ENCODE measurements at regions not wholly inside any gene's neighbourhood (a gene's known extent, or its start where the extent isn't known, plus 50 kb on each side); places are given as distances from the start of the nearest gene placed in this dataset.
"Not testable (repeated sequence)": the region's sequence is repeated elsewhere in the genome, so short reads cannot be mapped to it uniquely, and the experiment has no call there.

DNA sequence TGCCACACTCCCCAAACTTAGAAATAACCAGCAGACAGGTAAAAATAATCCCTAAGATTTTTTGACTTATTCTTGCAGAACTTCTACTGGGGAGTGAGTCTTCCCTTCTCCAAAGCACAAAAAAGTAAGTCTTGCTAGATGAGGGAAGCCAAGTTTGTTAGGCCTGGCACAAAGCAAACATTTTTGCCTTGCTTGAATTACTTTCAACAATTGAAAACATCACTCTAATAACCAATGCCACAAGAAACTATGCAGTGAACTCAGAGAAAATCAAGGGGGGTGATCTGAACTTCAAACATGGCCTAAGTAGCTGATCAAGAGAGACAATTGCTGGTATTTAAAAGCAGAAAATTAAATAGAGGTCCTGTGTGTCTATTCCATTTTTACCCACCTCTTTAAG, 123.6 kb upstream of the SLC1A3 start:
- DNase-seq: no peak

DNA sequence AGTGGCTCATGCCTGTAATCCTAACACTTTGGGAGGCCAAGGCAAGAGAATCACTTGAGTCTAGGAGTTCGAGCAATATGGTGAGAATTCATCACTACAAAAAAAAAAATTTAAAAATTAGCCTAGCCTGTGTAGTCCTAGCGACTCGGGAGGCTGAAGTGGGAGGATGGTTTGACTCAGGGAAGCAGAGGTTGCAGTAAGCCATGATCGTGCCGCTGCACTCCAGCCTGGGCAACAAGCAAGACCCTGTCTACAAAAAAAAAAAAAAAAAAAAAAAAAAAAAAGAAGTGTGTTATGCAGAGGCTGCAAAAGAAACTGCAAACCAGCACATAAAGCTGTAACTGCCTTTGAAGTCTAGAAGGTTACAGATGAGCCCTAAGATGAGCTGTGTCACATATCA, 116.9 kb upstream of the SLC1A3 start:
- no peak for DNase-seq

DNA sequence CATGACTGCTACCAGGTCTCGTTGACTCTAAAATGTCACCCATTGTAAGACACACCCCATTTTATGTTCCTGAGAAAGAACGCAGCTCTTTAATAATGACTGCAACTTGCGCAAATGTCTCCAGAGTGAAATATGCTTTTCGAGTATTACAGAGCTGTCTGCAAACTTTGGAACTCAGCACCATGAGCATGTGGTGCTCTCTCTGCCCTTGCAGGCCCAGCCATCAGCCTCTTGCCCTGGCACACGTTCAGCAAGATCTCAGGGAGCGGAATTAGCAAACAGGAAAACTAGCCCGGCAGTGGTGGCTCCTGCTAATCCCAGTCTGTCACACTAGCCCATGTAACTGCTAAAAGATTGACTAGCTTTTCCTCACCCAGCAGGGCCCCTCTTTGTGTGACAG, 114.5 kb upstream of the SLC1A3 start:
- no peak for DNase-seq

DNA sequence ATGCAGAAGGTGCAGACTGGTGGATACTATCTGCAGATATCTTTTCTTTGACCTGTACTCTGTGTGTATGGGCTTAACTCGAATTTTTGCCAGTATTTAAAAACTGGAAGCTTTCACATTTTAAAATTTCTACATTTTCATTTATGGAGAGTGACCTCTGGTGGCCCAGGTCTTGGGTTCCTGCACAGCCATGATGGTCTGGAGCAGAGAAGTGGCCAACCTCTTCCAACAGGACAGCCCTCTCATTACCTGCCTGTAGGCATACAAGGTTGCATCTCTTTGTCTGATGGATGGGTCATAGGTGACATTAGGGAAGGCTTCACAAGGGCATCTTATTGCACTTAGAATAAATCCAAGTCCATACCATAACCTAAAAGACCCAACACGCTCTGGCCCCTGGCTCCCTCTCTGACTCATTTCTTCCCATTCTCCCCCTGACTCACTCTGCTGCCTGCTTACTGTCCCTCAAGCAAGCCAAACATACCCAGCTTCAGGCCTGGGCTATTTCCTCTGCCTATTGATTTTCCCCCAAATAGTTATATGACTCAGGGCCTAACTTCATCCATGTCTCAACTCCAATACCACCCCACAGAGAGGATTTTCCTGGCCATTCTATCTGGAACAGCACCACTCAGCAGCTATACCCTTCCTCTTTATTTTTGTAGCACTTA, 113.3 kb upstream of the SLC1A3 start:
- DNase-seq: no peak

DNA sequence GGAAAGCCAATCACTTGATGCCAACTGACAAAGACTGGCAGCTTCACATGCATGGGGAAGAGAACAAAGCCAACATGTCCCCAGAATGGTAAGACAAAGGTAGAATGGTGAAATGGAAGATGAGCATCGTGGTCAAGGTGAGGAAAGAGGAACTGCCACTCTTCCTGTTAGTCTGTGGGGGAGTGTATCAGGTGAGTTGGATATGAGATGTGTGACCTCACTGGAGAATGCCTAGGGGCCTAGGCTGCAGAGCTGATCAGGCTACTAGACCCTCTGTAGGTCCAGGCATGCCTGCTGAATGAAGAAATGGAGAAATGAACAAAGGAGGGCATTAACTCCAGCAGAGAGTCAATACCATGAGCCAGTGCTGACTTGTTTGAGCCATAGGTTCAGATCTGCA, 112.4 kb upstream of the SLC1A3 start:
- DNase-seq: no peak

DNA sequence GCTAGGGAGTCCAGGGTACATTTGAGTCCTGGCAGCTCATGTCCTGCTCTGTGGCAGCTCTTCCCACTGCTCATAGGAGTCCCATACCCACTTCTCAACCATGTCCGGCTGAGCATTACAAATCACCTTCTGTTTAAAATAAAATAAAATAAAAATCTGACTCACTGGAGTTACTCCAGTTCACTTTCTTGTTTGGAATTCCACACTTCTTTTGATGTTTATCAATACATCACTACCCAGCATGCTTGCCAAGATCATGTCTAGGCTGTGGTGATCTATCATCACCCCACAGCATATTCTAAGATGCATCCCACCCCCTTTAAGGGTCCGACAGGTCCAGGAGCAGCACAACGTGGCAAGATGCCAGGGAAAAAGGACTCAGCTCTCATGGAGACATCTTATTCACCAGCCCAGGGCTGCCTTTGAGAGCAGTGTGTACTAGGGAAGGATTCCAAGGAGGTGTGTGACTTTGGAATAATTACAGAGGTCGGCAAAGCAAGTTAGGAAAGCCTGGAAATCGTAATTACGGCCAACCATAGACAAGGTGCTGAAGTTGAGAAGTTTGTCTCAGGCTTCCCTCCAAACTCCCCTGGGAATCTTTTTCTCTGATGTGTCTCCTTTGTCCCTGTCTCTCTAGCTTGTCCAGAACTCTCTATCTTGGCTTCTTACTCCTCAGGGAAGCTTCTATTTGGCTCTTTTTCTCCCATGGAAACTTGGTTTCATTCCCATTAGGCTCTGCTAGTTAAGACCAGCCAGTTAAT, 111.4 kb upstream of the SLC1A3 start:
- DNase-seq: no peak

DNA sequence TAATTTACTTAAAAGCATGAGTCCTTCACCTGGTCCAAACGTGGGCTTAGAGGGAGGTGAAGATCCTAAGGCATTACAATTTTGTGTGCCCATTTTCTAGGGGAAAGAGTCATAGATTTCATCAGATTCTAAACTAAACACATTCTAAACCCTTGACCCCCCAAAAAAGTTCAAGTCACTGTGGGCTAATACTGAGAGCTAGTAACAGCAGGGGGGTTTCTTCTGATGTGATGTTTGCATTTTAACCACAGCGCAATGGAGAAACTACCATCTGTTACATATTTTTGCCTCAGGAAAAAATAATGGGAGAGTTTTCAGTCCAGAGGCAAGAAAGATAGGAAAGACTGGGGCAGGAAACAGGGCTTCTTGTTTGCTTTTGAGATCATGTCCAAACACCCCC, 110.8 kb upstream of the SLC1A3 start:
- DNase-seq: no peak

DNA sequence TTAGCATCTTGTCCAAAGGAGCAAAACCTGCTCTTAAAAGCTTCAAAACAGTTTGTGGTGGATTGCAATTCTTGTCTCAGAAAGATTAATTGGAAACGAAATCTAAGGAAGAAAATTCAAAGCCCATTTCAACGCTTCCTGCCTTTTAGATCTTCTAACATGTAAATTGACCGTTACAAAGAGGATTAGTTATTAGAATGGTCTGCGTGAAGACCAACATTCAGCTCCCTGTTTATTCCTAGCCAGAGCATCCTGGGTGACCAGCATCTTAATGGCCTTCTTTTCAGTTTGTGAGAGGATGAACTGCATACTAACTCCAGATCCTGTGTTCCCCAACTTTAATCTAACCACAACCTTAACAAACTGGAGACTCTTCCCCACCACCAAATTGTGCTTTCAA, 109.9 kb upstream of the SLC1A3 start:
- DNase-seq: no peak

DNA sequence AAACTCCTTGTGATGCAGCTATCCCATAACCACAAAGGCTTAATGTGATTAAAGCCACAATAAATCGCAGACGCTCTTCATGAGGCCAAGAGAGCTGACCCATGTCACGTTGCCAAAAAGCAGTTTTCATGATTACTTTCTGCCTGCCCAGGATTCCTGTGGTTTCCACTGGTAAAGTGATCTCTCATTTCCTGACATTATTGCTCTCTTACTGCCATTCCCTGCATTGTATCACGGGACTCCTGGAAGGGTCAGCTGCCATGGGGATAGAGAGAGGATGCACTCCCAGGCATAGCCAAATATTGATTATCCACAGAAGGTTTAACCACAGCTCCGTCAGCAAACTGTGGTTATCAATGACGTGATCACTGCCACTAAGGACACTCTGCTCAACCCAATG, 103.8 kb upstream of the SLC1A3 start:
- no peak for DNase-seq

DNA sequence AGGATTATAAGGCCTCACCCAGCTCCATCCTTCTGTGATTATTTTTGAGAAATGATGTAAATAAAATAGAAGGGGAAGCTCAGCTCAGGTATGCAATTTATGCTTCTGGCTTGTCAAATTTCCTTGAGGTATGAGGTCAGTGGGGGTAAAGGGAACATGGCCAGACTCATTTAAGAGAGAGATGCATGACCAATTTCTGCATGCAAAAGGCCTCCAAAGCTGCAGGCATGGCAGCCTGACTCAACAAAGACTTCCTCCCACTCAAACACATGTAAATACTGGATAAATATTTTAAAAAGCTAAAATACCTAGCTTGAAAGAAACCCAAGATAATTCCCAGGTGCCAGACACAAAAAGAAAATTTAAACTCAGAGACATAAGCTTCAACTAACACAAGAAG, 101.4 kb upstream of the SLC1A3 start:
- DNase-seq: no peak

DNA sequence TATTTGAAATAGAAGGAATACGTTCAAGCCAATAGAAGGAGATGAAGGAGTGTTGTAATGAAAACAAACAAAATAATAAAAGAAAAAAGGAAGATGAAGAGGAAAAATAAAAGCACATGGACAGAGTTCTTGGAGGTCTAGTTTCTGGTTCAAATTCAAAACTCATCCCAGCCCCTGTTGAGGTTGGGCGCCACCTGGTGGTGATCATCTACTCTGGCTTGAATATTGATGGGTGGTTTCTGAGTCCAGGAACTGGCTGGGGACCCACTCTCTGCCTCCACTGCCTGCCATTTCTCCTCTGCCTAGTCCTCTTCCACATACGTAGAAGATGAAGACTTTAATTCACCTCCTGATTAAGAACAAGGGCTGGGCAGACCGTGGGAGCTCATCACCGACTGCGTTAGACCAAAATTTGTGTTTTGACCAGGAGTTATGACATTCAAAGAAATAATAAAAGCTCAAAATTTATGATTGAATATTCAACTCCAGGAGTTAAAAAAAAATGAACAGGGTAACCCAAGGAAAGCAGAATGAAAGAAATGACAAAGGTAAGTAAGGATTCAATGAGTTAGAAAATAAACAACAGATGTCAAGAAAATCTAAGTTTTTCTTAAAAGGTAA, 99.0 kb upstream of the SLC1A3 start:
- DNase-seq: peak; percentile 59

DNA sequence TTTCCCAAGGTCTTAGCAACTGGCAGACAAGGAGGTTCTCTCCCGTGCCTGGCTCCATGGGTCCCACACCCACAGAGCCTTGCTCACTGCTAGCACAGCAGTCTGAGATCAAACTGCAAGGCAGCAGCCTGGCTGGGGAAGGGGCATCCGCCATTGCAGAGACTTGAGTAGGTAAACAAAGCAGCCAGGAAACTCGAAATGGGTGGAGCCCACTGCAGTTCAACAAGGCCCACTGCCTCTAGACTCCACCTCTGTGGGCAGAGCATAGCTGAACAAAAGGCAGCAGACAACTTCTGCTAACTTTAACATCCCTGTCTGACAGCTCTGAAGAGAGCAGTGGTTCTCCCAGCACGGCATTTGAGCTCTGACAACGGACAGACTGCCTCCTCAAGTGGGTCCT, 98.1 kb upstream of the SLC1A3 start:
- DNase-seq: not testable (repeated sequence)

DNA sequence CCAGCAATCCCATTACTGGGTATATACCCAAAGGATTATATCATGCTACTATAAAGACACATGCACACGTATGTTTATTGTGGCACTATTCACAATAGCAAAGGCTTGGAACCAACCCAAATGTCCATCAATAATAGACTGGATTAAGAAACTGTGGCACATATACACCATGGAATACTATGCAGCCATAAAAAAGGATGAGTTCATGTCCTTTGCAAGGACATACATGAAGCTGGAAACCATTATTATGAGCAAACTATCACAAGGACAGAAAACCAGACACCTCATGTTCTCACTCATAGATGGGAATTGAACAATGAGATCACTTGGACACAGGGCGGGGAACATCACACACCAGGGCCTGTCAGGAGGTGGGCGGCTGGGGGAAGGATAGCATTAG, 92.8 kb upstream of the SLC1A3 start:
- DNase-seq: not testable (repeated sequence)

DNA sequence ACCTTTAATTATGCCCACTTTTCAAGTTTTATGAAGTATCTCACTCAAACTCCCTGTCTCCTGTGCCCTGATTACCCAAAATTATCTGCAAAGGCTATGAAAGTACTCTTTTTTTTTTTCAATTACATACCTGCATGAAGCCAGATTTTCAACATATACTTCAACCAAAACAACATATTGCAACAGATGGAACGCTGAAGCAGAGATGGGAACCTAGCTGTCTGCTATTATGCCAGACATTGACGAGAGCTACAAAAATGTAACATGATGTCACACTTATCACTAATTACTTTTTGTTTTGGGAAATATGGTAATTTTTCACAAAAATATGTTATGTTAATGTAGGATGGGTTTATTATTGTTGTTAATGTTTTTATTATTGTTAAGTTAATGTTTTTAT, 86.5 kb upstream of the SLC1A3 start:
- no peak for DNase-seq

DNA sequence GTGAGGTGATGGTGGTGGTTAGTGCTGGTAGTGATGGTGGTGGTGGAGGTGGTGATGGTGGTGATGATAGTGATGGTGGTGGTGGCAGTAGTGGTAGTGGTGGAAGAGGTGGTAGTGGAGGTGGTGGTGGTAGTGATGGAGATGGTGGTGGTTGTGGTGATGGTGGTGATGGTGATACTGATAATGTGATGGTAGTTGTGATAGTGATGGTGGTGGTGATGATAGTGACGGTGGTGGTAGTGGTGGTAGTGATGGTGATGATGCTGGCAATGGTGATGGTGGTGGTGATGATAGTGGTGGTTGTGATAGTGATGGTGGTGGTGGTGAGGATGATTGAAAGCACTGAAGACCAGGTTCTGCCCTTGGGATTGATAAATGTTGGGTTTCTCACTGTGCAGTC, 85.2 kb upstream of the SLC1A3 start:
- DNase-seq: no peak

DNA sequence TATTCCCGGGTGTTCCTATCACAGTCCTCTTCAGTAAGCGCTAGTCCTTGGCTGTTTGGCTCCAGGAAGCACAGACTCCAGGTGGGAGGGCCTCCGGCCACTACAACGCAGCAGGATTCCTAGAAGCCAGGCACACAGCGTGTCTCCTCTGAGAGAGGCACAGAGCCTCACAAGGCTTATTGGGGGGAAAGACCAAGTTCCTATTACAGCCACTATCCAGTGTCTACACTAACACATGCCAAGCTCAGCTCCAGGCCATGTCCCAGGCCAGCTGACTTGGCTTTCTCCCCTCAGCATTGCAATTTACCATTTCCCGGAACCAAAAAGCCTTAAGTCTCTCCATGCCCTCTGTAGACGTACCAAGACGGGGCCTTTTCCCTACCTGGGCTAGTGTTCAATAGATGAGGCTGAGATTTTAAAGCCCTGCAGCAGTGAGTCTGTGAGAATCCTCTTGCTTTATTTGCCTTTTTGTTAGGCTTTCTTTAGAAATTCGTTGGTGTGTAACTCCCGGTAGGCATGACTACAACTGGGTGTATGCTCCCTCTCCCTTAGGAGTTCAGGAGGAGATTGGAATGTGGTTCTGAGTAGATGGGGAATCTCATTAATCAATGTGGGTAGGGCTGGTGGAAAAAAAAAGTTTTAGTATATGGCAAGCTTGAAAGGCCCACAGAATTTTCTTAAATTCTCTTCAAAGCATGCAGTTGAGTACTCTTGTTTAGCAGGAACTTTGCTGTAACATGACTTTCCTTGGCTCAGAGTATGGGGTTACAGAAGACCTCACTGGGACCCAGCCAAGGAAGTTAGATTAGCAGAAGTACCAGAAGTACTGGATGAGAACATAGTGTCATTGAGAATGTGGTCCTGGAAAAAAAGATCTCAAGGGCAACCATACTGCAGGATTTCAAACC, 84.3 kb upstream of the SLC1A3 start:
- no peak for DNase-seq

DNA sequence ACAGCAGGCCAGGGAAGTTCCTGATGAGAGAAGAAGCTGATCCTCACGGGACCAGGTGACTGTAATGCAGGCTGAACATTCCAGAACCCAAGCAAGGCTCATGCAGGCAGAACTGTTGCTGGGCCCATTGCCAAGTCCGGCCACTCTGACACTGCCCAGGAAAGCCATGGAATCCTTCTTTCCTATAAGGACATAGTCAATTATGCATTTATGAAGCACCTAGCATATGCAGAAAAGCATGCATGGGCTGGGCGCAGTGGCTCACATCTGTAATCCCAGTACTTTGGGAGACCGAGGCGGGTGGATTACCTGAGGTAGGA, 83.7 kb upstream of the SLC1A3 start:
- DNase-seq: no peak

DNA sequence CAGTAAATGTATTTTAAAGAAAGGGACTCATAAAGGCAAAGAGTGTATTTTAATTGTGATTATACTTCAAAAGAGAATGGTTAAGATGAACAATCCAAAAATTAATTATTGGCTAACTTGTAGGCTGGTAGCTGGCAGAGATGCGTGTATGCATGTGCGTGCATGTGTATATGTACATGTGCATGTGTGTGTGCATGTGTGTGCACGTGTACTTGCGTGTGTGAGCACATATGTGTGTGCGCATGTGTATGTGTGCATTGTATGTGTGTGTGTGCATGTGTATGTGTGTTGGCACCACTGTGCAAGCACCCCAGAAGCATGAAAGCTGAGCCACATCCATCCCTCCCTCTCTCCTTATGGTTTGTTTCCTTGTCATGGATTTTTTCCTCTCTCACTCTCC, 83.0 kb upstream of the SLC1A3 start:
- no peak for DNase-seq

DNA sequence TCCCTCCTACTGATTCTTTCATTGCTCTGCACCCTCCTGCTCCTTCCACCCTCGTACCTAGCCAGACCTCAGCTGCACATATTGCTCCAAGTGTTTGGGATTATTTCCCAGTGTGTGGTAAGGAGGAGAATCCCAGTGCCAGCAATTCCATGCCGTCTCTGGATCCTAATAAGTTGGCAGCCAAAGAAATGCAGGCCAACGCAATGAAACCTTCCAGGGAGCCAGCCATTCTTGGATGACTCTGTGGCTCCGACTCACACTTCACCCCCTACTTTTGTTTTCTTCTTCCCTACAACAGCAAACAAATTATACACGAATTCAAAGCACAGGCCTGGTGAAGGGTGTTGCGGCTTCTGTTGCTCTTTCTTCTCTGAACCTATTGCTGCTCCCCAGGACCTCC, 82.5 kb upstream of the SLC1A3 start:
- DNase-seq: no peak

DNA sequence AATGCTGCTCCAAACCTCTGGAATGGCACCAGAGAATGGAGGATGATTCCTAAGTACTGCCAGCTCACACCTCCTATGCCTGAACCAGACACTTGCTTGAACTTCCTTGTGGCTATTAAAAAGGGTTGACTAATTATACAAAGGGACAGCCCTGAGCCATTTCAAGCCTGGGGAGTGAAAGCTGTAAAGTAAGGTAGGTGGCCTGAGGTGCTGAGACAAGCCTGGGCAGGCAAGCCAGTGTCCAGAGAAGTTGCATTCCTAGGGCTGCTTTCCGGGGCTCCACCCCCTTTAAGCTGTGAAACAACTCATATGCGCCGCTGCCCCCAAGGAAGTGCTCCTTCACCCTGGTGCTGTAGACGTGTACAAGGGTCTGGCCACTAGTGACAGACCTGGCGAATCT, 79.9 kb upstream of the SLC1A3 start:
- no peak for DNase-seq

DNA sequence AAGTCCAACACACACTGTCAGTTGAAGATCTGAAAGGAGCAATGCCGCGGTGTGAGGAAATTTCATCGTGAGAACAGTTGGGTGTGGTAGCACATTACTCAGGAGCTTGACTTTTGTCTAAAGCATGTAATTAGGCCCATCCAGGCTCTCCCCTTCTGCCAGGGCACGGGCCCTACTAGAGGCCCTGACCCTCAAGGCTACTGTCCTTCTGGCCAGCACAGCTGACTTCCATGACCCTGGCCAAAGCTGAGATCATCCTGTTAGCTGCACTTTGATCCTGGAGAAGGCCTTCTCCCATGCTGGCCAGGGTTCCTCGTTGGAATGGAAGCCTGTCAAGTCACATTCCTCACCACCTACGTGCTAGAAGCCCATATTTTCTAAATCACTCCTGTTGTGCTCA, 77.8 kb upstream of the SLC1A3 start:
- no peak for DNase-seq

DNA sequence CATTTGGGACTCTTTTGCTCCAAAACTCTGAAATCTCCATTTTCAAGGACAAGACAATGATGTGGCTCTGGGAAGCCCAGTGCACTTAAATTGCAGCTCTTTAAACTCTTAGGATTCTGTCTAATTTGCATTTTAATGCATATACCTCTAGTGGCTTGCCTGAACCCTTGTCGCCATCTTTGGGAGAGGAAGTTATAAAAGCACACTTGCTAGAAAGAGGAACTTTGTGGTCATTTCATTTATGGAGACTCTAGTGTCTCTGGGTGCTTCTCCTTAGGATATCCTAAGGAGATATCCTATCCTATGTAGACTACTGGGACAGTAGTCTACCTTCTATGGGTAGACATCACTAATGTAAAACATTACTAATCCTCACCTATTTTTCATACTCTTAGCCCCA, 77.3 kb upstream of the SLC1A3 start:
- no peak for DNase-seq

DNA sequence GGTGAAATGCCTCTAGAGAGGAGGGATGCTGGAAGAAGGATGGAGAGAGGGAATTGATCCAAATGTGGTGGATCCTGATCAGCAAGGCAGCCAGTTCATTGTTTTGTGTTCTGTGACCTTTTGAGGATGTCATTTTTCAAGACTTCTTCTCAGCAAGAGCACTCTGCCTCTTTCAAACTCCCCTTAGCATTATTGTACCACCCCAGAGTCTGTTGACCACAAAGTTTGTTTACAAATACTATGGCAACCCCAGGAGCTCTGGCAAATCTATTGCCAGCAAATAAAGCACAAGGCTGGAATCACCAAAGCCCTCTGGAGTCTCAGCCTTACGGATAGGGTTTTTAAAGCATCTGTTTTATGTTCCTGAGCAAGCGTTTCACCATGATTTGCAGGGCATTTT, 76.2 kb upstream of the SLC1A3 start:
- DNase-seq: no peak

DNA sequence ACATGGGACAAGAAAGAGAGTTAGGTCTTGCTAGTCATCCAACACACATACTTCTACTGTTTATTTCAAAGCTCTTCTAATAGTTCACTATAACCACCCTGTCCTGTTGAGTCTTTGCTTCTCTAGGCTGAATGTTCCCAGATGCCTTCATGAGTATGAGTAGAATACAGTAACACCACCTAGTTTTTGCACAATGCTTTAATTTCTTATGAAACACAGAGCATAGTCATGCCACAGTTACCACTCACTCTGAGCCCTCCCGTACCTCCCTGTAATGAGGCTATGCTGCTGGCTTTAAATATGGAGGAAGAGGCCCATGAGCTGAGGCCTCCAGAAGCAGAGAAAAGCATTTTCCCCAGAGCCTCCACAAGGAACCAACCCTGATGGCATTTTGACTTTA, 75.0 kb upstream of the SLC1A3 start:
- DNase-seq: no peak

Data from stimulated activated CD4-positive, alpha-beta T cell treated with anti-CD3 and anti-CD28 coated beads, Interleukin-1b, Interleukin-23, amount 100 ng/mL, for 48 hours (primary cell).